OCI-LY3 (cell line): ENCODE measurements at regions not wholly inside any gene's neighbourhood (a gene's known extent, or its start where the extent isn't known, plus 50 kb on each side); places are given as distances from the start of the nearest gene placed in this dataset.

Experiments used
- EZH2phosphoT487 ChIP-seq: fragments of 200-600 bp; shearing (Covaris generic); IDR thresholded peaks from 2 replicates; pipeline ENCODE4 v1.6.1; 2018; ENCODE audit warnings: antibody characterized with exemption, mixed run types, low read depth
- TF ChIP-seq, protein P1 (sequence below): fragments of 200-600, 300-600 bp; sonication (generic); IDR thresholded peaks from 2 replicates; pipeline ENCODE4 v1.5.1; 2014; ENCODE audit warnings: antibody characterized with exemption, low read length, low read depth

DNA sequence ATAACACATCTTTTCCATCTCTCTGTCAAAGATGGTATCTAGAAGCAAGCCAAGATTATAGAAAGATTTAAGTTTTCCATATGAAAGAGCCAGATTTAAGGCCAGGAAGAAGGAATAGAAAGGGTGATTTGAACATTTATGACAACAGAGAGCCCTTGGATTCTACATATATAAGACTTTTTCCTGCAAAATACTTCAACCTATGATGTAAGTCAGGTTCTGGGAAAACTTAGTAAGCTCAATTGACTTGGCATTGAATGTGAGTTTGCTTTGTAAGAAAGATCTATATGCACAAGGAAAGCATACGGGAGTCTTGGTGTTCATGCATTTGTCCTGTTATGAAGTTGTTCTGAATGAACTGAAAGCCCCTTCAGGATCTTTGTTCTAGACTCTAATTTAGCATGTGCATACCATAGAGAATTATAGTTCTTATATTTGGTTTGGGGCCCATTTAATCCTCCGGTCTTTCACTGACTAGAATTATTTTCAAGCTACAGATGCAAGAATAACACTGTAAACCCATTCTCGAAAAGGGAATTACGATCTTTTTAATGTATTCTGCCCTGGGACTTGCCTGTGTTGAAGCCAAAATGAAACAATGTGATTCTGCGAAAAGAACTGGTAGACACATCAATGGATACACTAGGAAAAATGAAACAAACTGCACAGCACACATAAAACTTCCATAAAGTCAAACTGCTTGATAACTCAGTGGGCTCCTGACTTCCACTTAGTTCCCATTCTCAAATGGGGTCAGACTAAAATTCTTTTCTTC lies 152.8 kb downstream of the DISP1 start:
- TF ChIP-seq, protein P1, sequence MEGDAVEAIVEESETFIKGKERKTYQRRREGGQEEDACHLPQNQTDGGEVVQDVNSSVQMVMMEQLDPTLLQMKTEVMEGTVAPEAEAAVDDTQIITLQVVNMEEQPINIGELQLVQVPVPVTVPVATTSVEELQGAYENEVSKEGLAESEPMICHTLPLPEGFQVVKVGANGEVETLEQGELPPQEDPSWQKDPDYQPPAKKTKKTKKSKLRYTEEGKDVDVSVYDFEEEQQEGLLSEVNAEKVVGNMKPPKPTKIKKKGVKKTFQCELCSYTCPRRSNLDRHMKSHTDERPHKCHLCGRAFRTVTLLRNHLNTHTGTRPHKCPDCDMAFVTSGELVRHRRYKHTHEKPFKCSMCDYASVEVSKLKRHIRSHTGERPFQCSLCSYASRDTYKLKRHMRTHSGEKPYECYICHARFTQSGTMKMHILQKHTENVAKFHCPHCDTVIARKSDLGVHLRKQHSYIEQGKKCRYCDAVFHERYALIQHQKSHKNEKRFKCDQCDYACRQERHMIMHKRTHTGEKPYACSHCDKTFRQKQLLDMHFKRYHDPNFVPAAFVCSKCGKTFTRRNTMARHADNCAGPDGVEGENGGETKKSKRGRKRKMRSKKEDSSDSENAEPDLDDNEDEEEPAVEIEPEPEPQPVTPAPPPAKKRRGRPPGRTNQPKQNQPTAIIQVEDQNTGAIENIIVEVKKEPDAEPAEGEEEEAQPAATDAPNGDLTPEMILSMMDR: no peak
- TF ChIP-seq EZH2phosphoT487: no peak
